Erythroblast (primary cell): ENCODE measurements at regions not wholly inside any gene's neighbourhood (a gene's known extent, or its start where the extent isn't known, plus 50 kb on each side); places are given as distances from the start of the nearest gene placed in this dataset.

Experiments used
- DNase-seq, 2 experiments: peaks; one replicate each; lab custom pipeline; 2025; lab: John Stamatoyannopoulos, UW
- GATA1 ChIP-seq: IDR thresholded peaks from 2 replicates; pipeline ENCODE4 v1.6.1; 2011; ENCODE audit warnings: low read depth, mild to moderate bottlenecking, control low read depth, low read length, moderate library complexity
- POLR2A ChIP-seq: IDR thresholded peaks from 2 replicates; pipeline ENCODE4 v1.6.1; 2011; ENCODE audit warnings: mild to moderate bottlenecking, low read length

DNA sequence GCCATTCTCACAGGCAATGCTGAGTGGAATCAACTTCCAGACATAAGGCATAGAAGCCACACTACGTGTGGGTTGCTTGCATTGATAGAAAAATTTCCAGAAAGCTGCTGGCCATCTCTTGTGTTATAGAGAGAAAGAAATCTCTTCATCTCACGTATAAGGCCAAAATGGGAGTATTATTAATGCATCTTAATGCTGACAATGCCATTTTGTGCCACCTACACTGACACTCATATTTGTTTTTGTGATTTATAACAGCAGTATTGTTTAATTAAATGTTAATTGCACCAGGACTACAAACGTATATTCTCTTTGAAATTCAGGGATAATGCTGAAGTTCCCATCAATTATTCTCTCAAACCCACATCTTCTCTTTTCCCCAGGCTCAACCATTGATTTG, 56.1 kb upstream of the TMEM132D start:
- TF ChIP-seq POLR2A, result no peak
- TF ChIP-seq GATA1, result no peak
- no peak for DNase-seq

DNA sequence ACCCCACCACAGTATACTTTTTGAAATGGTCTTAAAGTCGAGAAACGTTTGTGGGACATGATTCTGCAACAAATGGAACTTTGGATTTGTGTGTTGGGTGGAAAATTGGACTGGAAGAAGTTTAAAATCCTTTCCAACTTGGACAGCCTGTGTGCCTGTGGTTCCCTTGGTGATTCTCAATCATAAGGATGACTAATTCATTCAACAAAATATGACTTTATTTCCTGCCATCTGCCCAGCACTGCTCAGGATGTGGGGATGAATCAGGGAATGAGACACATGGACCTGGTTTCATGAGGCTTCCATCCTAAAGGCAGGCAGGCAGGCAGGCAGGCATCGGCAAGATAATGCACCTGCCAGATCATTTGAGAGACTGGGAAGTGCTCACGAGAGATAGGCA, 57.3 kb upstream of the TMEM132D start:
- no peak for DNase-seq
- TF ChIP-seq GATA1 (no peak), POLR2A (no peak)

DNA sequence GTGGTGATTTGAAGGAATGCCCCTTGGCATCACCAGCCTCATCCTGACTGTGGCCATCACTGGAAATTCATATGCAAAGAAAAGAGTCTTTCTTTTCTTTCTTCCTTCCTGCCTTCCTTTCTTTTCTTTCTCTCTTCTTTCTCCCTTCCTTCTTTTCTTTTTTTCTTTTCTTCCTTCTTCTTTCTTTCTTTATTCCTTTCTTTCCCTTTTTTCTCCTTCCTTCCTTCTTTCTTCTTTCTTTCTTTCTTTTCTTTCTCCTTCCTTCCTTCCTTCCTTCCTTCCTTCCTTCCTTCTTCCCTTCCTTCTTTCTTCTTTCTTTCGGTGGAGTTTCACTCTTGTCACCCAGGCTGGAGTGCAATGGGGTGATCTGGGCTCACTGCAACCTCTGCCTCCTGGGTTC, 58.0 kb upstream of the TMEM132D start:
- TF ChIP-seq GATA1, result no peak
- TF ChIP-seq POLR2A, result no peak
- DNase-seq, result no peak

DNA sequence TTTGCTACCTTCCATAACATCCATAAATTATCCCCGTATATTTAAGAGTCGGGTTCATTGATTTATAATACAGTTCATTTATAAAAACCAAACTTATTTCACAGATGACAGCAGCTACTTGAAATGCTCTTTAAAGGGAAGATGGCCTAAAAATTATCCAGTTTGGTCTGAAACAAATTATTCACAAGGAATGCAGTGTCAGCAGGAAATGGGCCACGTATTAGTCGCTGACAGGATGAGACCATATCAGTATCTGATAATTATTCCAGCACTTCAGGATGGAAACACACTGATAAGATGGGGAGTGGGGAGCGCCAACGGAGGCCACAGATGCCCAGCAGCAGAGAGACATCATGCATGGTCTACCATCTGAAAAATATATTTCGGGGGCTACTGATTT, 60.5 kb upstream of the TMEM132D start:
- no peak for DNase-seq
- TF ChIP-seq POLR2A (no peak), GATA1 (no peak)

DNA sequence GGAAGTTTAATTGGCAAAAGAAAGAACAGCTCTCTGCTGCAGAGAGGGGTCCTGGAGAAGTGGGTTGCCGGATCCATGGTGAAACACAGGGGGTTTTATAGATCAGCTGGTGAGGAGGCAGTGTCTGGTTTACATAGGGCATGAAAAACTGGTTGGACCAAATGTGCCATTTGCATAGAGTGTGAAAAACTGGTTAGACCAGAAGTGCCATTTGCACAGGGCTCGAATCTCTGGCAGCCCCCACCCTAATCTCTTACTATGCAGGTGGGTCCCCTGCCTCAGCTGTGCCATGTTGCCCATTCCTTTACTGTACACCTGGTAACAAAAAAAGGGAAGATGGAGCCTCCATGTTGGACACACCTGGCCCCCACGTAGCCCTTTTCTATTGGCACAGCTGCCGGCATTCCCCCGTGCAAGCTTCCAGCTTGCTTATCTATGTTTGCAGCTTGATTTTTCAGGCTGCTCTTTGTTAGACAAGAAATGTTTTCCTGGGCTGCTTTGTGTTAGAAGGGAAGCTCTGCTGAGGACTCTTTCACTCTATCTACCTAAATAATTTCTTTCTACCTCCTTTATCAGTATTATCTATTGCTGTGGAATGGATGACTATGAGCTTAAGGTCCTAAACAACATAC, 61.1 kb upstream of the TMEM132D start:
- no peak for DNase-seq
- TF ChIP-seq POLR2A (no peak), GATA1 (no peak)

DNA sequence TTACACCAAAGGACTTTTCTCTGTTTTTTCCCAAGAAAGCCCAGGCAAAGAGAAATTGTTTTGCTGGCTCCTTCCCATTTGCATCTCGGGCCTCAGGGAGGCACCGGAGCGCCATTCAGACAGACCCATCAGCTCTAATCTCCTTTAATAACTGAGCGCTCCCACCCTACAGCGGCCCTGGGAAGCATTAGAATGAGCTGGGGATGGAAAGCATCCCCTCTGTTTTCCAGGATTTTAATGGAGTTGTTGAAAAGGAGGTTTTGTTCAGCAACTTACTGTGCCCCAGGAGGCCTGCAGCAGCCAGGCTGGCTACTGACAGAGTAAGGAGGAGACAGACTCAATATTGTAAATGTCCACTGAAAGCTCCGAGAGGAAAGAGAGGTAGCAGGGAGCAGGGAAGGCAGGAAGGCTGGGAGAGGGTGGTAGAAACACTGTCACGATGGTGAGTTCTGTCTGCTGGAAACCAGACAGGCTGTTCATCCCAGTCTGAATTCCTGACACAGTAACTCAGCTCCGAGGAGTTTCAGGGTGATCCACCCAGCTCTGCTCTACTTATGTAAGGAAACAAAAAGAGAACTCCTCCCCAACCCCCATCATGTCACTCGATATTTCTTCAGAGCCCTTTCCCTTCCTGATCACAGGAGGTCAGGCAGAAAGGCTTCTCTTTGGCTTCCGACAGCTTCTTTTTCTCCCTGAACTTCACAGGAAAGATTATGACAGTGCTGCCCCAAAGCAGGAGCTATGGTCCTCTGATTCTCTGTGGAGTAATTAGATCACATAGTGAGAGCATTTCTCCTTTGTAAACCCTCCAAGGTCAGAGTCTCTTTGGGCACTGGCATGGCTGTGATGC, 62.5 kb upstream of the TMEM132D start:
- no peak for DNase-seq
- TF ChIP-seq POLR2A, result no peak
- TF ChIP-seq GATA1, result no peak

DNA sequence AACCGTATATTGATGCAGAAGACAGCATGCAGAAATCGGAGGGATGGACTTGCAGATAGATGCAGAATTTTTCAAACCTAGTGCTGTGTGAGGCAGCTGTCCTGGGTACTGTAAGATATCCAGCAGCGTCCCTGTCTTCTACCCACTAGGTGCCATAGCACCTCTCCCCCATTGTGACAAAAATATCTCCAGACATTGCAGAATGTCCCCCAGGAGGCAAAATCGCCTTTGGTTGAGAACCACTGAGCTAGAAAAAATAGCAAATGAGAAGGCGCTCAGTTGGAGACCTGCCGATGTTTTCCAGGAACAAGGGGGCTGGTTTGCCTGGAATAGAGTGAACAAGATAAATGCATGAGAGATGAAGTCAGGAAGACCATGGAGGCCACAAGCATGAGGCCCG, 67.9 kb upstream of the TMEM132D start:
- no peak for DNase-seq
- TF ChIP-seq GATA1 (no peak), POLR2A (no peak)

DNA sequence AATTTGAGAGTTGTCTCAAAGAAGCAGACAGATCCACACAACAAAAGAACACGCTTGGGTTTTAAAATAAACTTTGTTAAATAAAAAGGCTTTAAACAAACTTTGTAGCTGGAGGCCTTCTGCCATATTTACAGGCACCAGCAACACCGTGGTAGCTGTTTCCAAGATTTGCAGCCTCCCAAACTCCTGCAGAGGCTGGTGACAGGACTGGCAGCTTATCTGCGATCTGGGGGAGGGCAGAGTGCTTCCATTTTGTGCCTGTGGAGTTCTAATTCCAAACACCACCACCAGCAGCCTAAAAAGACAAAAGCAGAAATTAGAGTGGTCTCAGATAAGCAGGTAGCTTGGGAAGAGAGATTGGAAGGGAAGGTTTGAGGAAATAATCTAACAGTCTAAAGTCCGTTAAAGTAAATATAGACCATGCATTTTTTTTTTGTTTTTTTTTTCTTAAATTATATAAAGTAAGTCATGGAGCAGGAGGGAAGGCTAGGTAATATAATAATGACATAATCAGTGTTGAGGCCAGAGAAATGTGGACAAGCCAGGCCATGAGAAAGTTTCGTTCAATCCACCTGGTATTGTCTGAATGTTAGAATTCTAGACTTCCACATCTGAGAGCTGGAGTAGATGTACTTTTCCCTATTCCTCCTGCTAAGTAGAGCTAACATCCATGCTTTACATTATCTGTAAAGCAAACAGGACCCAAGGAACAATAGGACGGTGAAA, 69.6 kb upstream of the TMEM132D start:
- no peak for TF ChIP-seq GATA1
- TF ChIP-seq POLR2A, result no peak
- DNase-seq, result no peak

DNA sequence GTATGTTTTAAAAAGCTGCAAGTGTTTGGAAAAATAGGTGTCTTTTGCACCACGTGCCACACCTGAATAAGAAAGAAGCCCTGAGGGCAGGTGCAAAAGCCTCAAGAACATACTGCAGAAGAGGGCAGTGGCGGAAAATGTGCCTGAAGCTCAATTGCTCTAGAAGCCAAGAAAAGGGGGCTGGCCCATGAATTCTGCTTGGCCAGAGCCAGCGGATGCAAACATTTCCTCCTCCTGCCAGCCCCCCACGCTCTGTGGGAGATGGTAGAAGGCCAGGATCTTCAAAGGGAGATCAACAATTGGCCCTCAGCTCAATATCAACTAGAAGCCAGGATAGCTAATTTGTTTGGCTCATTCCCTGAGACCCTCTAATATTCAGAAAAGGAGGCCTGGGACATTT, 80.3 kb upstream of the TMEM132D start:
- no peak for DNase-seq
- TF ChIP-seq GATA1 (no peak), POLR2A (no peak)

DNA sequence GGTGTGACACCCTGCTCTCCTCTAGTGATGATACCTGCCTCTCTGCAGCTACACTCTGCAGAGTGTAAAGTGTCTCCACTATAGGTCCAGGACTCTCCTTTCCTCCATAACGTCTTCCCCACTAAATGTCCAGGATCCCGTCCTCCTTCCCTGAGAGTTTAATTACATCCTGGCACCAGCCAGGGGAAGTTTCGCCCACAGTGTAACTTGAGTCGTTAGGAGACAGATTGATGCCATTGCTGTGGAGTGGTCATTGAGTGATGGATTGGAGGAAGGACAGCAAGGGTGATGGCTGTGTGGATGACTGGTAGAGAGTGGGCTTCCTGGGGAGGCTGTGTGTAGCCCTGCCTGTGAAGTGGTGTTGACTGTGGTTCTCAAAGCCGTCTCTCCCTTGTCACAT, 84.0 kb upstream of the TMEM132D start:
- no peak for DNase-seq
- TF ChIP-seq POLR2A (no peak), GATA1 (no peak)

DNA sequence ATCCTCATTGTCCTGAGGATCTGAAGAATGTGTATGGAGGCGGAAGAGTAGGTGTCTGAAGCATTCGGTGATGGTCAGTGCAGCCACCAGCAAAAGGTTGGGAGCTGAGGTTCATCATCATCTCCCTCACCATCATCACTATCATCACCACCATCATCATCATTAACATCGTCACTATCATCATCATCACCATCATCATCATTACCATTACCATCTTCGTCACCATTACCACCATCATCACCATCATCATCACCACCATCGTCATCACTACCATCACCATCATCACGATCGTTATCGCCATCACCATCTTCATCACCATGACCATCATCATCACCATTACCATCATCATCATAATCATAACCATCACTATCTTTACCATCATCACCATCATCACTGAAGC, 90.8 kb upstream of the TMEM132D start:
- TF ChIP-seq GATA1, result no peak
- no peak for TF ChIP-seq POLR2A
- no peak for DNase-seq

DNA sequence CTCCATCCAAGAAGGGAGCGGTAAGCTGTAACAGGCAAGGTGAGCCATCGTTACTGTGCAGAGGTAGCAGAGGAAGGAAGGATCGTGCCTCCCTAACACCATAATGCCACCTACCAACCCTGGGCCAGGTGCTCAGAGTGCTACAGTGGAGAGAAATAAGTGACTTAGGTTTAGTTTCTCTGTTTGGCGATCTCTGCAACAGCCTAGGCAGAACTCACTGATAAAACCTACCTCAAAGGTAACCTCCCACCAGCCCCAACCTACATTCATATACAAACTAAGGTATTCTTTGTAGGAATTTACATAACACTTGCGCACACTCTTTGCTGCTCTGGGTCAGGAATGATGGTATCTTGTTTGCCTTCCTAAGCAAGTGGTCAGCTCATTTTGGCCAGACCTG, 93.4 kb upstream of the TMEM132D start:
- TF ChIP-seq POLR2A, result no peak
- TF ChIP-seq GATA1, result no peak
- DNase-seq, result no peak

DNA sequence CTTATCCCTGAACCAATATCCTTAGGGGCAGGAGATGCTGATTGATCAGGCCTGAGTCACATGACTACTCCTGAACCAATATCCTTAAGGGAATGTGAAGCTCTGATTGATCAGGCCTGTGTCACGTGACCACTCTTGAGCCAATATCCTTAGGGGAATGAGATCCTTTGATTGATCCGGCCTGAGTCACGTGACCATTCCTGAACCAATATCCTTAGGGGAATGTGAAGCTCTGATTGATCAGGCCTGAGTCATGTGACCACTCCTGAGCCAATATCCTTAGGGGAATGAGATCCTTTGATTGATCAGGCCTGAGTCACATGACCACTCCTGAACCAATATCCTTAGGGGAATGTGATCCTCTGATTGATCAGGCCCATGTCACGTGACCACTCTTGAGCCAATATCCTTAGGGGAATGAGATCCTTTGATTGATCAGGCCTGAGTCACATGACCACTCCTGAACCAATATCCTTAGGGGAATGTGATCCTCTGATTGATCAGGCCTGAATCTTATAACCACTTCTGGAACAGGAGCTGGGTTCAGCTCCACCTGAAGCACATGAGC, 100.6 kb upstream of the TMEM132D start:
- DNase-seq, result peak in 1 of 2 experiments; percentile 1

DNA sequence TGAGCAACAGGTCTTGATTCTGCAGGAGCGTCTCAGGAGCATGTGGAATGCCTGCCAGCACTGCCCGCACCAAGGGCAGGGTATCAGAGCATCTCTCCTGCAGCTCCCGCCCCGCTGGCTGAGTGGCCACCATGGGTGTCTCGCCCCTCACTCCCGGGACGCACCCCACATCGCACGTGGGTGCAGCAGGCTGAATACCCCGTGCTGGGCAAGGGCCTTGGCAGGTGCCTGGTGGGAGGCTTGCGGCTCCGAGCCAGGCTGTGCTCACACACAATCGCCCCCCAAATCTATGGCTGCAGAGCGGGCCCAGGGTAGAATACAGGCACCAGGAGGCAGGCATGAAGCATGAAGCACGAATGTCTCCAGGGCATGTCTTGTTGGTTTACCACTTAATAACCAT, 103.9 kb upstream of the TMEM132D start:
- no peak for DNase-seq

DNA sequence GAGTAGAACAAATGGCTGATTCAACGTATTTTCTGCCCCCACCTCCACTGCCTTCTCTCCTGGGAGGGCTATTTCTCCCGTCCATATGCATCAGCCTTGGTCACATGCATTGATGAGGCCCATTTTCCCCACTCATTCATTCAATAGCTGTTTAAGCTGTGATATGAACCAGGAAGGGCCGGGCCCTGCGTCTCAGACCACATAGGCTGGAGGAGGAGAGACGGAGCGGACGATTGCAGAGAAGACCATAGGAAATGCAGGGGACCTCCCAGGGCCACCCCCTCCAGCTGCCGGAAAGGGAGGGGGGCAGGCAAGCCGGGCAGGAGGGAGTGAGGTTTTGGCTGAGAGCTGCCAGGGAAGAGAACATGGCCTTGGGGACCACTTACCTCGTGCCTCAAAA, 104.4 kb upstream of the TMEM132D start:
- no peak for DNase-seq
- TF ChIP-seq GATA1, result no peak
- no peak for TF ChIP-seq POLR2A

More for the DNA sequence above, 103.9 kb upstream of the TMEM132D start:
- TF ChIP-seq POLR2A (no peak), GATA1 (no peak)

DNA sequence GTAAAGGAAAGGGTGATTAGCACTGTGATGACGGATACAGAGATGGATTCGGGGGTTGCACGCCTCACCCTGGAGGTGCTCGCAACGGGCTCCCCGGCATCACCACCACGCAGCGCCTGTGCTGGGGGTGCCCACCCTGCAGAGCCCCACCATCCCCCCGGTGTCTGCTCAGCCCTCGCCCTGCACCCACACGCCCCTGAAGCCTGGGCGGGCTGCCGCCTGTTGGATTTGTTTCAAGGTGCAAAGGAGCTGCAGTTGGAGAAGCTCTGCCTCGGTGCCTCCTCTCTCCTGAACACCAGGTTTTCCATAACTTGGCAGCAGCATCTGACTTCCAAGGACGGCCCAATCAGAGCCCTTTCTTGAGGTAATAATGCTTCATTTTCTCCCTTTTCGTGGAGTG, 106.1 kb upstream of the TMEM132D start:
- DNase-seq, result no peak
- TF ChIP-seq POLR2A (no peak), GATA1 (no peak)
